Pancreas (tissue), 10 donors: ENCODE measurements at regions not wholly inside any gene's neighbourhood (a gene's known extent, or its start where the extent isn't known, plus 50 kb on each side); places are given as distances from the start of the nearest gene placed in this dataset.

Source experiments
- ATAC-seq, 4 donors: fragments of 200-7000 bp; cut with Tn5 transposase; one replicate each; pipeline versions ENCODE4 v1.8.0 to v1.9.1; 2020; ENCODE audit warnings: mild to moderate bottlenecking in 4 of 4, moderate library complexity in 4 of 4
- DNase-seq, 6 donors: peaks; one replicate each; pipeline ENCODE4 v3.0.0-alpha.2; 2020
- FAIRE-seq: peaks from 2 replicates; lab custom pipeline; 2012; peaks lifted over from hg19 to GRCh38; lab: Jason Lieb, UNC
- H3K27ac ChIP-seq, 4 donors: fragments of 200-600 bp; sonication (generic); 1 replicate in 3 of 4; 2 replicates in 1 of 4; pipeline versions ENCODE4 v1.5.0 to v1.8.0; 2020
- H3K27me3 ChIP-seq, 4 donors: fragments of 200-600 bp; one replicate each; pipeline ENCODE4 v1.8.0; 2021
- H3K36me3 ChIP-seq, 3 donors: fragments of 200-600 bp; sonication (generic) in 1 of 3; one replicate each; pipeline versions ENCODE4 v1.5.0 to v1.8.0; 2020 to 2021
- H3K4me1 ChIP-seq, 3 donors: fragments of 200-600 bp; one replicate each; pipeline ENCODE4 v1.8.0; 2021
- H3K4me3 ChIP-seq, 4 donors: fragments of 200-600 bp; sonication (generic) in 2 of 4; one replicate each; pipeline versions ENCODE4 v1.5.0 to v1.8.0; 2020 to 2021
- H3K9me3 ChIP-seq, 4 donors: fragments of 200-600 bp; one replicate each; pipeline ENCODE4 v1.8.0; 2021
- CTCF ChIP-seq, 4 donors: fragments of 200-600 bp; sonication (generic) in 3 of 4; IDR thresholded peaks; one replicate each; pipeline versions ENCODE4 v1.5.0 to v1.8.0; 2021; ENCODE audit warnings: antibody characterized with exemption in 4 of 4
- WGBS, 2 donors: extraction: QIAGEN DNeasy Blood & Tissue Kit; methylation state at CpG; one replicate each; pipeline ENCODE4 v1.1.7; 2013; 5-methylcytosine and 5-hydroxymethylcytosine counted together
- intact Hi-C, 3 donors: fragments of 100-400 bp; cut with DNase I; formaldehyde crosslinking; loops; one replicate each; pipeline versions ENCODE4 v1.11.1 to v1.14.2; 2022
- donor health status: healthy with polysubstance abuse.
- donor health status: DM: no; HTN: no; CAD: no; lungs with moderate emphysema.
- donor health status: DM: no; HTN: no; CAD: no.
- donor health status: control.
- donor health status: control.
- donor health status: Bipolar disorder and iron deficiency.
- donor health status: DM: yes; HTN: yes; CAD: no.
- donor health status: DM: no; HTN: no; CAD: no.
- donor health status: DM: no; HTN: no; CAD: no.
- donor health status: DM: yes; HTN: yes; CAD: no.

GRCh38 chr11:107215010-107215409 is 196.7 kb upstream of the GUCY1A2 start:
- DNase-seq (no peak), ATAC-seq (no peak), FAIRE-seq (no peak)
- Histone ChIP-seq H3K27me3 (no peaks in the 10 kb centered on the region), H3K36me3 (no peaks in the 10 kb centered on the region), H3K4me3 (no peak overlapping the region), H3K27ac (no peak overlapping the region), H3K4me1 (no peaks in the 10 kb centered on the region), H3K9me3 (no peaks in the 10 kb centered on the region)
- TF ChIP-seq CTCF (IDR thresholded peaks at IDR 0.05): no peak
- intact Hi-C loops: no loop called here
- 40 to 45% methylated on average over 2 of the region's 2 CpGs for WGBS, 2 donors

GRCh38 chr11:107203656-107204055 is 185.4 kb upstream of the GUCY1A2 start:
- H3K4me3 ChIP-seq: no peak overlapping the region
- DNase-seq: no peak
- no peaks in the 10 kb centered on the region for H3K36me3 ChIP-seq
- no peak for ATAC-seq
- intact Hi-C loops: no loop called here
- 0 to 11% methylated on average over 1 of the region's 1 CpG for WGBS, 2 donors
- no peaks in the 10 kb centered on the region for H3K27me3 ChIP-seq
- H3K4me1 ChIP-seq: no peaks in the 10 kb centered on the region
- no peak for TF ChIP-seq CTCF (IDR thresholded peaks at IDR 0.05)
- no peak overlapping the region for H3K27ac ChIP-seq
- no peak for FAIRE-seq
- H3K9me3 ChIP-seq: no peaks in the 10 kb centered on the region

- Histone ChIP-seq H3K36me3 (no peaks in the 10 kb centered on the region), H3K27ac (no peak overlapping the region), H3K27me3 (no peaks in the 10 kb centered on the region), H3K4me1 (no peaks in the 10 kb centered on the region), H3K9me3 (no peaks in the 10 kb centered on the region), H3K4me3 (no peak overlapping the region)
- ATAC-seq (no peak), FAIRE-seq (no peak), DNase-seq (no peak)
- TF ChIP-seq CTCF (IDR thresholded peaks at IDR 0.05): no peak
- 23 to 28% methylated on average over 3 of the region's 3 CpGs for WGBS, 2 donors
- intact Hi-C loops: no loop called here
These were observed 184.0 kb upstream of the GUCY1A2 start for GRCh38 chr11:107202241-107202640.

GRCh38 chr11:107198490-107199007 is 180.3 kb upstream of the GUCY1A2 start:
- Histone ChIP-seq H3K4me1 (no peaks in the 10 kb centered on the region), H3K27ac (no peak overlapping the region), H3K9me3 (no peaks in the 10 kb centered on the region), H3K36me3 (no peaks in the 10 kb centered on the region), H3K27me3 (no peaks in the 10 kb centered on the region), H3K4me3 (no peak overlapping the region)
- FAIRE-seq: no peak
- TF ChIP-seq CTCF (IDR thresholded peaks at IDR 0.05): no peak
- ATAC-seq: no peak
- WGBS, 2 donors: 55% methylated on average over 1 of the region's 1 CpG
- intact Hi-C loops: no loop called here
- no peak for DNase-seq

- WGBS, 2 donors: 40% methylated on average over 2 of the region's 2 CpGs
- no peak for ATAC-seq
- H3K4me1 ChIP-seq: no peaks in the 10 kb centered on the region
These were observed 179.7 kb upstream of the GUCY1A2 start for GRCh38 chr11:107197932-107198331.

More at GRCh38 chr11:107197932-107198331, 179.7 kb upstream of the GUCY1A2 start:
- Histone ChIP-seq H3K36me3 (no peaks in the 10 kb centered on the region), H3K27ac (no peak overlapping the region), H3K4me3 (no peak overlapping the region), H3K27me3 (no peaks in the 10 kb centered on the region), H3K9me3 (no peaks in the 10 kb centered on the region)
- no peak for TF ChIP-seq CTCF (IDR thresholded peaks at IDR 0.05)
- FAIRE-seq: no peak
- intact Hi-C loops: no loop called here
- no peak for DNase-seq
